SK-N-MC (cell line): ENCODE measurements at regions not wholly inside any gene's neighbourhood (a gene's known extent, or its start where the extent isn't known, plus 50 kb on each side); places are given as distances from the start of the nearest gene placed in this dataset.

Experiments
- EZH2 ChIP-seq: fragments of 200-600 bp; sonication (generic); IDR thresholded peaks from one replicate; pipeline ENCODE4 v1.6.1; 2017; ENCODE audit warnings: antibody characterized with exemption
- FOXP2 ChIP-seq: optimal IDR thresholded peaks from 2 replicates; pipeline ENCODE3; 2011; ENCODE audit warnings: mild to moderate bottlenecking, moderate library complexity; ENCODE audit not compliant: insufficient read depth; ENCODE audit errors: extremely low read length, control extremely low read depth
- POLR2AphosphoS5 ChIP-seq: IDR thresholded peaks from 2 replicates; pipeline ENCODE4 v1.6.1; 2012; ENCODE audit warnings: mild to moderate bottlenecking, low read depth, low read length, borderline replicate concordance

DNA sequence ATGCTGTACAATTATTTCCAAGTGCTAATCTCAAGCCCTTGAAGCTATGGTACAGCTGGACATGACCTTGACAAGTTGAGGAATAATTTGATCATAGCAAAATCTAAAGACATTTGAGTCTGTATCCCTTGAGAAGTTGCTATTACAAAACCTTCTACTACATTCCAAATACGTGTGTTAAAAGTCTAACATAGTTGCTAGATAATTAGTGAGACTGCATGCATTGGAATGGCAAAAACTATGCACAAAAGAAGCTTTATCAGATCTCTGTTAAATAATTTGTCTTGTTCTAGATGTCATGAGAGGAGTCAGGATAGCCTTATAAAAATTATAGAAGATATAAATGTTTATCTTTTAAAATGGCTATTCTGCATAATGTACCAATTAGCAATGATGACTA, 127.8 kb downstream of the GJA1 start:
- no peak for TF ChIP-seq EZH2
- no peak for TF ChIP-seq POLR2AphosphoS5
- no peak for TF ChIP-seq FOXP2
